ENCODE measurements at regions not wholly inside any gene's neighbourhood (a gene's known extent, or its start where the extent isn't known, plus 50 kb on each side); places are given as distances from the start of the nearest gene placed in this dataset.

DNA sequence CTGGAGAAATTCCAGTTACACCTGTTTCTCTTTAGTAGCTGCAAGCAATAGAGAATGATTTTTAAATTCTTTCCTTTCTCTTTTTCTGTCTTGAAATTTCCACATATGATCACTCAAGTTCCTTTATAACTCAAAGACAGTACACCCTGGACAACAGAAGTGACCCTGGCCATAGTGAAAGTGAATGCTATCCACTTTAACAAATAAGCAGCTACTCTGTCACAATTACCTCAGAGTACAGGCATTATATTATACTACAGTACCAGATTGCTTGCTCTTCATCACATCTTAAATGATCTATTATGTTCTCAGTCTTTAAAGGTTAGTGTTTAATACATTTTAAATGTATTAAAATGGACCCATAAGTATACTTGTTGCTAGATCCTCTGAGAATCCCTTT lies 136.2 kb downstream of the KLF12 start:
- no peak for DNase-seq

DNA sequence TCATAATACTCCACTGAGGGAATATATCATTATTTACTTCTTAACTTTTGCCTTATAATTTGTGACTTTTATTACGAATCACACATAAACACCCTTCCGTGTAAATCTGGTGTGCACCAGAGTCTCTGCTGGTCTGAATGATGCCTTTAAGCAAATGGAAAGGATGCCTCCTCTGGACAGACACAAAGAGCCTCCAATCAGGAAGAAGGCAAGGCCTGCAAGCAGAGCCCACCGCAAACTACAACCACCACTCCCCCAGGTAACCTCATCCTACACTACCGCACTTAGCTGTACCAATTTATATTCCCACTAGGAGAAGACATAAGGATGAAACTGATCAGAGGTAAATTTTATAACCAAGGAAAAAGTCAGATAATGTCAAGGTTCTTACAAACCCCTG lies 137.6 kb downstream of the KLF12 start:
- DNase-seq = no peak

DNA sequence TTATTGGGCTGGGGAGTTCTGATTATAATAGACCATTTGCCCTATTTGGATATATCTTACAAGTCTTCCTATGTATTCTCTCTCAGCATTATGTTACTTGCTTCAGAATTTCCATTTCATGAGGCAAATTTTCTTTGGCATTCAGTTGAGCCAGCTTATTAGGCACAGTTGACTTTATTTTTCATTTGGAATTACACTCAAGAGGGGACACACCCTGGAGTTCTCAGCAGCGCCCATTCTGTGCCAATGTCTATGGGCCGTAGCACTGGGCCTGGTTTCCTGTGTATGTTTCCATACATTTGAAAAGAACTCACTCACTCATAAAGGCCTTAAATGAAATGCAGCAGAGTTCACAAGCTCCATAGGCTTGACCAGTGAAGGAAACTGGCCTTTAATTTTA lies 138.5 kb downstream of the KLF12 start:
- no peak for DNase-seq

DNA sequence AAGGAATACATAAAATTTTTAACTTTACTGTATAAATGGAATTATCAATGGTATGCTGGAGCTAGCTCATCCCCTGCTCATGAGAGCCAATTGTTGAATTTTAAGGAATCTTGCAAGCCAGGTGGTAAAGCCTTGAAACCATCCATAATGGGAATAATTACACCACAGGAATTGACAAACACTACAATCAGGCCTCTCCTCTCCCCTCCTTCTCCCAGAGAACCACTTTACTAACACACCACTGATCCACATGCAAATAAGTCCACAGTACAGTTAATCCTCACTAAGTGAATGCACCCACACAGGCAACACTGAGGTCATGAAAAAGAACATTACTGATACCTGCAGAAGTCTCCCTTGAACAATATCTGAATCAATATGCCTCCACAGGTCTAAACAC lies 140.5 kb downstream of the KLF12 start:
- no peak for DNase-seq

DNA sequence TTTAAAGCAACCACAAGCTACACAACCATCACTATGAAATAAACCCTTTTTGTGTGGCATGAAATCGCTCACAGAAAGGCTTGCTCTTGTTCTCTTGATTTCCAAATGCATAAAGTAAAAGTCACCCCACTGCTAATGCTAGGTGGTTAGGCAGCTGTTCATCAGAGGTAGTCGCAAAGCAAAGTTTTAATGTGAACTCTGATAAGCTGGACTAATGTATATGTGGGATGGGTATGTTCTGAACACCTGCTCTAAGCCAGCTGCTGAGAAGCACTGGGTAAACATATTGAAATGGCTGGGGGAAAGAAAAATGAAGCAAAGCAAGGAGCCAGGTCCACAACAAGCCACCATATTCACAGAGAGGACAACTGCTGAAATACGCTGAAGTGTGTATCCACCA lies 142.3 kb downstream of the KLF12 start:
- DNase-seq = no peak

DNA sequence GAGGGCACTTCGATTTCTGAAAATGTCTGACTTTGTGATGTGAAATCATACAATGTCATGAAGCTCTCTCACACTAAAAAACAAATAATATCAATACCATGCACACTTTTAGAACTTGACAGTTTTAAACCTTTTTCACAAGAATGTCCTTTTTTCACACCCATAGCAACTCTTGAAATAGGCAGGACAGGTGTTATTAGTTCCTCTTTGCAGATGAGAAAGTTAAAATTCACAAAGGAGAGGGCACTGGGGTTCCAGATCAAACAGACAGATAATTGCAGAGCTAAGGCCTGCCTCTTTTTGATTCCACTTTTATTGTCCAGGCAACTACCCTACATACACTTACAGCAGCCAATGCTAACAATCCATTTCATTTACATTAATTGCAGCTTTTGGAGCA lies 142.8 kb downstream of the KLF12 start:
- DNase-seq = no peak

DNA sequence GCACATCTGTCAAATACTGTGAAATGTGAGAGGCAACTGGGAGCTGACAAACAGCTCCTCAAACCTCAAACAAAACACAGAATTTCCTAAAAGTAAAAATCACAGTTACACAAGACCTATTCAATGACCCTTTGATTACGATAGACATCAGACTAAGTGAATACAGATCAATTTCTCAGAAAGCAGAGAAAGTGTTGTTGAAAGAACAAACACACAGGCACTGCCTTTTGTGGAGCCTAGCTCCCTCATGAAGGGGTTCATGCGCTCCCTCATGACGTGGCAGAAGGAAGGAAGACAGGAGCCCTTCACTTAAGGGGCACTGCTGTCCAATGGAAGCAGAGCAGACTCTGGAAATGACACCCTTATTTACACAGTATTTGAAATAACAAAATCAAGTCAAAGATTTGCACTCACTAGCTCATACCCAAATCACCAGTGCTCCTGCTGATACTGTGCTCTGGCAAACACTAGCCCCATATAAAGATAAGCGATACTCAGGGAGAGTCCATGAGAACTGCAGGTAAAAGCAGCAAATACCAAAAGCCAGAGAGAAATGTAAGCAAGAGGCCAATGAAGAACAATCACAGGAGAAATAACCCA lies 144.9 kb downstream of the KLF12 start:
- no peak for DNase-seq

DNA sequence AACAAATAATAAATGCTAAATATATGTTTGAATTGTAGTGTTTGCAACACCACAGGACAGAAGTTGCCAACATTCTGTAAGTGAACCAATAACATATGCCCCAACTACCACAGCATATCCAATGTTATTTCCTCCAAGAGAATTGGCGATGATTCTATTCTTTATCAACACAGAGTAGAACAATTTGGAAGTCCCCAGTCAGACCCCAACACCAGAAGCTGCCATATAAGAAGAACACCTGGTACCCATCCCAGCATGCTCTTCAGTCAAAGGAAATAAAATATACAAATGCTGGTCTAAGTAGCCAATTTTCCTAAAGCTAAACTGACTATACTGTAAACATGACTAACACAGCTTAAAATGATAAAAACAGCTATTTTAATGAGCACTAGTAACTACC lies 145.7 kb downstream of the KLF12 start:
- DNase-seq = no peak

DNA sequence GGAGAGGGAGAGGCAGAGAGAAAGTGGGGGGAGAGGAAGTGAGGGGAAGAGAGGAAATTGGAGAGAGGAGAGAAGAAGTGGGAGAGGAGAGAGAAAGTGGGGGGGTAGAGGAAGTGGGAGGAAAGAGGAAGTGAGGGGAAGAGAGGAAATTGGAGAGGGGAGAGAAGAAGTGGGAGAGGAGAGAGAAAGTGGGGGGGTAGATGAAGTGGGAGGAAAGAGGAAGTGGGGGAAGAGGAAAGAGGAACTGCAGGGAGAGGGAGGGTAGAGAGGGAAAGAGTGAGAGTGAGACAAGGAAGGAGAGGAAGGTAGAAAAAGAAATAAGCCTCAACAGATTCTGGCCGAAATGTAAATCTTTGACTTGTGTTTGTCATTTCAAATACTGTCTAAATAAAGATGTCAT lies 146.6 kb downstream of the KLF12 start:
- DNase-seq = no peak

DNA sequence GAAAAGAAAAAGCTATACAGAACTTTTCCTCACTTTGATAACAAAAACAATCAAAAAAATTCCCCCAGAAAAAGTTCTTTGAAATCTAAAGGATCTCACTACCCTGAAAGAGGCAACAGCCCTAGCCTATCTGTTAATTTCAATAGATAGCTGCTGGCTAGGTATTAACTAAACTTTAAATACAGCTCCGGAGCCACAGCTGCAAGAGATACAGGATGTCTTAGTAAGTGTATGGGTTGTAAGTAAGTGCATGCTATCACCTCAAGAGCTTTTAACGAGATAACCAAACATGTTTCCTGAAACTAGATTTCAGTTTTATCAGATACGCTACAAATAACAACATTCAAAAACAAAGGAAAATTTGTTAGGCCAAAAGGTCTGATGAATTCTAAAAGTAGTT lies 148.4 kb downstream of the KLF12 start:
- DNase-seq = no peak

DNA sequence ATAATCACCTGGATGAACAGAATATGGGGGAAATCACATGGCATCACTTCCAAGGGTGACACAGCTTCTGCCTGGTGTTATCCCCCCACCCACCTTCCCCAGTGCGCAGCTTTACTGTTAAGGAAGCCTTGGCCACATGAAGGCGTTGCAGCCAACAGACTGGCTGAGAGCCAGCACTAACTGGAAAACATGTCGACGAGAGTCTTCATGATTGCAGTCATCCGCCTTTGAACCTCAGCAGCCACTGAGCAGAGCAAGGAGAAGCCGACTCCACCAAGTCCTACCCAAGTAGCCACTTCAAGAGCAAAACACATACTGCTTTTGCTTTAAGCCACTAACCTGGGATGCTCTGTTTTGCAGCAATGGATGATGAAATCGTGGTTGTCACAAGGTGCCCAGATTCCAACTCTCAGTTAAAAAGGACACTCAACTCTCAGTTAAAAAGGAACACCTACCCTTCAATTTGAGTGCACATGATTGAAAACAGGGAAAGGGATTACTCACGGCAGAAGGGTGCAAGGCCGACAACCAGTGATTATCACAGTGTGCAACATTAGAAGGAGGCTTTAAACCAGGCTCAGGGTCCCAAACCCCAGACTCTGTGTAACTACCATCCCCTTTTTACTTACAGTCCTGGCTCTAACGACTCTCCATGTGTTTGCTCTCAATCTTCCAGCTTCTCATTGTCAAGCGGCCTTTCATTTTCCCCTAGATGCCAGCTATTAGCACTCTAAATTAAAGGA lies 149.1 kb downstream of the KLF12 start:
- DNase-seq = no peak

DNA sequence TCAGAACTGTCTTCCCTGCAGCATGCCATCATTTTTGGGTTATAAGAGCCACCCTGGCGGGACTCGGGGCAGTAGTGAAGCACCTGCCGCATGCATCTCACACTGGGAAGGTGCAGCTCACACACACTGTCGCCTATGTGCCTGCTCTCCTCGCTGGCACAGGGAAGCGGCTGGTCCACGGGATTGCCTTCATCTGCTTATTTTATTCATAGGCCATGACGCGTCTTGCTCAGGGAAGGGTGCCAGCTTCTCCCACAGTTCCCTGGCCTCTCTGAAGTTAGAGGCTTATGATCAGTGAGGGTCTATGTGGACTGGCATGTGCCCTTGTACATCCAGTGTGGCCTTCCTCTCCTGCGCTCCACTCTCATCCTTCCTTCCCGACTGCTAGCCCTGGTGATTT lies 150.0 kb downstream of the KLF12 start:
- DNase-seq = no peak

DNA sequence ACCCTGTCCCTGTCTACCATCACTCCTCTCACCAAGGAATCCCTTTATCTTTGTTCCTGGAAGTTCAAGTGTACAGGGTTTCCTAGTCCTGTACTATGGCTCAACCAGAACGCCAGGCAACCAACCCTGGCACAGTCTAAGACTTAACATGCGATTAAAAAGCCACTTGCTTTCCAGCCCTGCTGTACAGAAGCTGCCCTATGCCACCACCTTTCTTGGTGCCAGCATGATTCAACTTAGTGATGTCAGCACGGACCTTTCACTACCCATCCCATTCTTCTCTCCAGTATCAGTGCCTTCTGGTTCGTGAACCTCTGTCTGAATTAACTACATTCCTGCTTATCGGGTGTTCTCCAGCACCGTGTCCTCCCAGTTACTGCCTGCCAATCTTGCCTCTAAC lies 151.1 kb downstream of the KLF12 start:
- DNase-seq = no peak

DNA sequence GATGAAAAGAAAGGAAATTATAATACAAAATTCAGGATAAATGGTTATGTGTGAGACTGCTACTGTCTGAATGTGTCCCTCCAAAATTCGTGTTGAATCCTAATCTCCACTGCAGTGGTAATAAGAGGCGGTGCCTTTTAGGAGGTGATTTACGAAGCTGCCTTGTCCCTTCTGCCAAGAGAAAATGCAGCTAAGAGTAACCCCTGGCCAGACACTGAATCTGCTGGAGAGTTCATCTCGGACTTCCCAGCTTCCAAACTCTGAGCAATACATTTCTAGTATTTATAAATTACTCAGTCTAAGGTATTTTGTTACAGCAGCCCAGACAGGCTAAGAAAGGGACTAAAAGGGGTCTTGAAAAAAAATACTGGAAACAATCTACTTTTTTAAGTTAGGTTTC lies 152.6 kb downstream of the KLF12 start:
- no peak for DNase-seq

DNA sequence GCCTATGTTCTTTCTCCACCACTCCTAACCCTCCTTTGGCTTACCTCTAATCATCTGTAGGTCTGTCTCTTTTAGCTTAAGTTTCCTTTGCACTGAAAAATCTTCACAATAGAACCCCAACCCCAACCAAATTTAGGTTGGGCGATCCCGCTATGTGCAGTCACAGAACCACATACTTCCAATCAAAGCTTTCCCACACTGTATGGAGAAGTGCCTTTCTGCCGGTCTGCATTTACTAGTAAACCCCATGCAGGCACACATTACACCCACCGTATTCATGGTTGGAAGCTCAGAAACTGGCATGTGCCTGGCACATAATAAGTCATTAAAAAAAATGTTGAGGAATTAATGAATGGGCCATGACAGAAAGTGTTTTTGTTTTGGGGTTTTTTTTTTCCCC lies 158.4 kb downstream of the KLF12 start:
- DNase-seq = no peak

DNA sequence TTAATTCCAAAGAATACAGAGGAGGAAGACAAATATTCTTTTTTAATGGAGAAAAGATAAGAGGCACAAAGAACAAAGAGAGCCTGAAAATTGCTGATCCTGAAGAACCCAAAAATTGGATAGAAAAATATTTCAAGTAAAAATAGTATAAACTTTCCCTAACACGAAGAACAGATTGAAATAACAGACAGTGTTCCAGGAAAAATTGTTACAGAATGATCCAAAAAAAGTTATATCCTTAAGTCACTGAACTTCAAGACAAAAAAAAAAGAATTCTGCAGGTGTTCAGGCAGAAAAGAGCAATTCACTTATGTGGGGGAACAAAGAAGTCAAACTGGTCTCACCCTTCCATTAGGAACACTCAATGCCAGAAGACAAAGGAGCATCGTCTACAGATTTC lies 160.2 kb downstream of the KLF12 start:
- DNase-seq = no peak

DNA sequence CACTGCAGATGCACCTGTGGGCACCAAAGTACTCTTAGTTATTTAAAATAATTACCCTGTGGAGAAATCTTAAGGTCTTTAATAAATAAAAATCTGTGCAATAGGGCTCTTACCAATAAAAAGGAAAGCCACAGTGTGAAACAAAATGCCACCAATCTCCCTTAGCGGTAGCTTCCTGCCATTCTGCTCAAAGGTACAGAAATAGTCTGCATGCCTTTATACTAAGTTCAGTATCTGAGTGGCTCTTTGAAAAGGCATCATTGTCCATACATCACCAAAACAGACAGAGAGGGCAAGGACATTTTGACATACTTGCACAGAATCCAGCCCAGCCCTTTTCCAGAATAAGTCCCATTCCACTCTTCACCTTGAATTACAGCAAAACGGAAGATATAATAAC lies 161.0 kb downstream of the KLF12 start:
- no peak for DNase-seq

DNA sequence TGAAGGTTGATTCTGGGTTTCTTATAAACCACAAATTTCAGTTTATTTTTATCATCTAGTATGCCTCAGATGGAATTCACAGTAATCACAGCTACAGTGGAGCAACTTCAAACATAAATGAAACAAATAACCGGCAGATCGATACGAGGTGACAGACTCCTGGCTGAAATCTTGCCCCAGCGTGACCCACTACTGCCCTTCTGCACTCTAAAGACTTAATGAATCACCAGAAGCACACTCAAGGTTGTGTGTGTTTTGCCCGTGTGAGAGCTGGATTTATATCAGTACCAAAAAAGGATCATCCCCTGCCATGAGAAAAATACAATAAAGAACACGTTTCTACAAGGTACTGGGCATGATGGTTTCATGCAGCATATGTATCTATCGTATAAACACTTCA lies 161.7 kb downstream of the KLF12 start:
- DNase-seq = no peak

DNA sequence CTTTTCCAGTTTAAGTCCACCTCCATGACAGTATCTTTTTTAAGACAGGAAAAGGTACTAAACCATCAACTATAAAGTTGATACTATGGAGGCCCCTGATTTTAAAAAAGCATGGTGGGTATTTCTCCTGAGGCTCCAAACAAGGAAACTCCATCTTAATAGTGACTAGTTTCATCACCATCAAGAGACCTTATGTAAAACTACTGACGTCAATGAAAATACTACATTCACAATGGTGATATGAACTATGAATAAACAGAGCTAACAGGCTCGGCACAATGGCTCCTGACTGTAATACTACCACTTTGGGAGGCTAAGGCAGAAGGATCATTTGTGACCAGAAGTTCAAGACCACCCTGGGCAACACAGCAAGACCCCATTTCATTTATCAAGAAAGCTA lies 162.7 kb downstream of the KLF12 start:
- DNase-seq = no peak

DNA sequence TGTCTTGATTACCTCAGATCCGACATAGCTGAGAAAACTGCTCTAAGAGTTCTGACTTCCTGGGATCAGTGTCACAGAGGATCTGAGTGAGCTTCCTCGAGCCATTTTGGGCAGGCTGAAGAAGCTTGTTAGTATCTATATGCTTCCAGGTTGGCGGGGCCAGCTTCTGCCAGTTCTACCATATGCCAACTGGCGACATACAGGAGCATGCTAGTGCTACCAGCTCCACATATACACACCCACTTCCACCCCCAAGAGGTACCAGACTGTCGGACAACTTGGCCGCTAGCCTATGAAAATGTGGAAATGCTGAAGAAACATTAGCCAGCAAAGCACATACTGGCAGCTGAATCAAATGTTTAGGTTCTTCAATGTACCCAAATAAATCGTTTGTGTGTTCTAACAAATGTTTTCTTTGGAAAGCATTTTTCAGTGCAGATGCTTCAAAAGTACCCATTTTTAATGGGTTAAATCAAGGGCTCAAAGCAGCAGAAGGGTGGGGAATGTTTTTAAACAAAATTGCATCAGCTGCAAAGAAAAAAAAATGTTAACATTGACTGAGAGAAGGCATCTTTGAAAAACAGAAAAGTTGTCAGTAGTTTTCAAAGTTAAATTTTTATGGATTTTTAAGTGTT lies 163.7 kb downstream of the KLF12 start:
- DNase-seq = no peak

DNA sequence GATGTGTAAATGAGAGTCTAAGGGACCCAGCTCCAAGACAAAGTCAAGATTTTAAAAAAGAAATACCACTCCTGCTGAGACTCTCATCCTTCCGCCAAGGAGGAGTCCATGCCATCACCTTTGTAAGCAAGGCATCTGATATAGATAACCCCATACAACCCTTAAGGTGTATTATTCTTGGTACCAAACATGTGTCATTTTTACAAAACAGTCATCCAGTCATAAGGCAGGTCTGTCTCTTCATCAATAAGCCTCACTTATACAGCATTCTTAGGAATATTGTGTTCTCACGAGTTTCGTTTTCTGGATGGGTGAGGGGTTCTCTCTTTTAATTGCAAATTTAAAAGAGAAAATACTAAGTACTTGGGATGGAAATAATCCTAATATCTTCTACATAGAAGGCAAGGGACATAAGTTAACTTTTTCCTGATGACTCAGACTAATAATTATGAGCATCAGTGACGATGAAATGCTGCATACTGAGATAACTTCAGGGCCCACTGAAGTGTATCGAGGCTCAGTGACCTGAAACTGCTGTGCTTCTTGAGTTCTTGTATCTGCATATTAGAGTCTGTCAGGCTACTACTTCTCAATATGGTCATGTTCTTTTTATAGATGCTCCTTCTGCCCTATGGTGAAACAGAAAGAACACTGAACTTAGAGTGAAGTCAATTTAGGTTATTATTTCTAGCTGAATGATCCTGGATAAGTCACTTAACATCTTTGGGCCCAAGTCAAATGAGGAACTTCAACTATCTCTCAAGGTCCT lies 166.6 kb downstream of the KLF12 start:
- no peak for DNase-seq

DNA sequence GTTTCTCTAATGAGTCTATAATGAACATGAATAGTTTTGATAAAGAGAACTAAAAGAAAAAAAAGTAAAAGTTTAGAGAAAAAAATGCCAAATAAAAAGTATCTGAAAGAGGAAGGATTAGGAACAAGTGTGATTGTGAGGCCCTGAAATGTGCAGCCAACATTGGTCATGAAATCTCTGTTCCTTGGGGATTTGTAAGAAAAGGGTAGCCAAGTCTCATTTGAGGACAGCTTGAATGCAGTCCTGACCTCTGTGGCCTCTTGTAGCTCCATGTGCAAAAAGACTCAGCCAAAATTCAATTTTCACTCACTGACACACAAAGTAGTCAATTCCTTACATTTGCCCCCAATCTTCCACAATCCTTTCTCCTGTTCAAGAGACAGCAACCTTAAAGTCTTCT lies 167.9 kb downstream of the KLF12 start:
- DNase-seq = no peak

DNA sequence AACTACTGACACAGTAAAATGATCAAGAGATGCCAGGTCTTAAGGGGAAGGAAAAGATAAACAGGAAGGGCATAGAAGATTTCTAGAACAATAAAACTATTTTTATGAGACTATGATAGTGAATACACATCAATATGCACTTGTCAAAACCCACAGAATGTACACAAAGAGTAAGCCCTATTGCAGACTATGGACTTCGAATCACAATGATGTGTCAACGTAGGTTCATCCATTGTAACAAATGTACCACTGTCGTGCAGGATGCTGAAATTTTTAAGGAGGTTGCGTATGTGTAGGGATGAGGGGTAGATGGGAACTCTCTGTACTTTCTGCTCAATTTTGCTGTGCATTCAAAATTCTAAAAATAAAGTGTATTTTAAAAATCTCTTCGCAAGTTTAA lies 171.9 kb downstream of the KLF12 start:
- DNase-seq = no peak

DNA sequence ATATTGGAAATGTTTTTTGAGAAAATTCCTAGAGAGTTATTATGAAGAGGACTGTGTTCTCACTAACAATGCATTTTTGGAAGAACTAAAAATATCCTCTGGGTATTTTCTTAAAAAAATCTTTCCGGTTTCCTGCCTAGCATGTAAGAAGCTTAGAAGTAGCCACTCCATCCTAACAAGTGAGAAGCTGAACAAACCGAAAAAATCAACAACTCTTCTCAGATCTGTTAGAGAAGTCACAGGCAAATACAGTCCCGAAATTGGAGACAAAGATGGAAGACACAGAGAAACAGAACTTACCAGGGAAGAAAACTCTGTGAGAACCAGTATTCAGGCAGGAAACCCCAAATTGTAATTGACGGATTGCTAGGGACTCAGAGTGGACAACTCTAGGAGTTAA lies 173.0 kb downstream of the KLF12 start:
- DNase-seq = no peak
